Umbilical cord (tissue), 1 donor: ENCODE measurements at regions not wholly inside any gene's neighbourhood (a gene's known extent, or its start where the extent isn't known, plus 50 kb on each side); places are given as distances from the start of the nearest gene placed in this dataset.
"Not testable (repeated sequence)": the region's sequence is repeated elsewhere in the genome, so short reads cannot be mapped to it uniquely, and the experiment has no call there.

ENCODE experiments used
- DNase-seq: peaks from one replicate; pipeline ENCODE4 v3.0.0-alpha.2; 2015; ENCODE audit warnings: low spot score

- no peak for DNase-seq
These were observed 308.1 kb upstream of the CTNNB1 start for GRCh38 chr3:40891186-40891585.

- no peak for DNase-seq
These were observed 304.2 kb upstream of the CTNNB1 start for GRCh38 chr3:40895109-40895508.

- peak; percentile 42 for DNase-seq
These were observed 300.0 kb upstream of the CTNNB1 start for GRCh38 chr3:40899286-40899712.

GRCh38 chr3:40901298-40901697, 298.0 kb upstream of the CTNNB1 start:
- DNase-seq, result no peak

GRCh38 chr3:40901796-40902195, 297.5 kb upstream of the CTNNB1 start:
- DNase-seq, result no peak

GRCh38 chr3:40907907-40908465, 291.3 kb upstream of the CTNNB1 start:
- DNase-seq, result not testable (repeated sequence)

- DNase-seq, result no peak
These were observed 290.7 kb upstream of the CTNNB1 start for GRCh38 chr3:40908612-40909011.

GRCh38 chr3:40911264-40911663, 288.0 kb upstream of the CTNNB1 start:
- no peak for DNase-seq

- DNase-seq, result no peak
These were observed 287.4 kb upstream of the CTNNB1 start for GRCh38 chr3:40911928-40912327.

- no peak for DNase-seq
These were observed 286.8 kb upstream of the CTNNB1 start for GRCh38 chr3:40912461-40912860.

- no peak for DNase-seq
These were observed 286.1 kb upstream of the CTNNB1 start for GRCh38 chr3:40913192-40913591.

- no peak for DNase-seq
These were observed 285.7 kb upstream of the CTNNB1 start for GRCh38 chr3:40913641-40914040.

GRCh38 chr3:40914475-40914874, 284.8 kb upstream of the CTNNB1 start:
- no peak for DNase-seq

GRCh38 chr3:40915346-40915865, 283.9 kb upstream of the CTNNB1 start:
- no peak for DNase-seq

GRCh38 chr3:40920041-40920440, 279.3 kb upstream of the CTNNB1 start:
- no peak for DNase-seq

GRCh38 chr3:40921251-40921650, 278.1 kb upstream of the CTNNB1 start:
- DNase-seq, result no peak

- no peak for DNase-seq
These were observed 276.2 kb upstream of the CTNNB1 start for GRCh38 chr3:40923143-40923542.

- DNase-seq, result no peak
These were observed 275.7 kb upstream of the CTNNB1 start for GRCh38 chr3:40923651-40924050.

GRCh38 chr3:40924559-40925141, 274.7 kb upstream of the CTNNB1 start:
- DNase-seq, result peak; percentile 4

- no peak for DNase-seq
These were observed 274.1 kb upstream of the CTNNB1 start for GRCh38 chr3:40925231-40925630.

- DNase-seq, result no peak
These were observed 269.2 kb upstream of the CTNNB1 start for GRCh38 chr3:40930131-40930538.

GRCh38 chr3:40930756-40931155, 268.5 kb upstream of the CTNNB1 start:
- DNase-seq, result no peak

GRCh38 chr3:40938591-40938990, 260.7 kb upstream of the CTNNB1 start:
- DNase-seq, result no peak
